Astrocyte (in vitro differentiated cells and primary cell): ENCODE measurements at regions not wholly inside any gene's neighbourhood (a gene's known extent, or its start where the extent isn't known, plus 50 kb on each side); places are given as distances from the start of the nearest gene placed in this dataset.

Source experiments
- EZH2 ChIP-seq: IDR thresholded peaks from 2 replicates; pipeline ENCODE4 v1.6.1; 2012; ENCODE audit warnings: mild to moderate bottlenecking, low read length, inconsistent platforms; ENCODE audit not compliant: insufficient read depth
- TF ChIP-seq, protein P1 (sequence below): IDR thresholded peaks from 2 replicates; pipeline ENCODE4 v1.5.1; 2011; ENCODE audit warnings: low read depth, mild to moderate bottlenecking, inconsistent platforms, low read length, moderate library complexity; ENCODE audit not compliant: insufficient read depth

DNA sequence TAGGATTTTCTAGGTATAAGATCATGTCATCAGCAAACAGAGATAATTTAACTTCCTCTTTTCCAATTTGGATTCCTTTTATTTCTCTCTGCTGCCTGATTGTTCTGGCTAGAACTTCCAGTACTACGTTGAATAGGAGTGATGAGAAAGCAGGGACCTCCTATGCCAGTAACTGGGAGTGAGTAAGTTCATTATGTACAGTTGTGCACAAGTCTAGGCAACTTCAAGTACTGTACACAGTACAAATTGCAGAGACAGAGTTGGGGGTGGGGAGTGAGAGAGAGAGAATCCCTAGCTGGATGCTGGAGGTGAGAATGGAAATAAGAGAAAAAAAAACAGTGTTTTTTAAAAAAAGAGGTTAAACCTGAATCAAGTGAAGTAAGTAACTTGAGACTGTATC is 210.2 kb downstream of the MMUT start:
- TF ChIP-seq, protein P1, sequence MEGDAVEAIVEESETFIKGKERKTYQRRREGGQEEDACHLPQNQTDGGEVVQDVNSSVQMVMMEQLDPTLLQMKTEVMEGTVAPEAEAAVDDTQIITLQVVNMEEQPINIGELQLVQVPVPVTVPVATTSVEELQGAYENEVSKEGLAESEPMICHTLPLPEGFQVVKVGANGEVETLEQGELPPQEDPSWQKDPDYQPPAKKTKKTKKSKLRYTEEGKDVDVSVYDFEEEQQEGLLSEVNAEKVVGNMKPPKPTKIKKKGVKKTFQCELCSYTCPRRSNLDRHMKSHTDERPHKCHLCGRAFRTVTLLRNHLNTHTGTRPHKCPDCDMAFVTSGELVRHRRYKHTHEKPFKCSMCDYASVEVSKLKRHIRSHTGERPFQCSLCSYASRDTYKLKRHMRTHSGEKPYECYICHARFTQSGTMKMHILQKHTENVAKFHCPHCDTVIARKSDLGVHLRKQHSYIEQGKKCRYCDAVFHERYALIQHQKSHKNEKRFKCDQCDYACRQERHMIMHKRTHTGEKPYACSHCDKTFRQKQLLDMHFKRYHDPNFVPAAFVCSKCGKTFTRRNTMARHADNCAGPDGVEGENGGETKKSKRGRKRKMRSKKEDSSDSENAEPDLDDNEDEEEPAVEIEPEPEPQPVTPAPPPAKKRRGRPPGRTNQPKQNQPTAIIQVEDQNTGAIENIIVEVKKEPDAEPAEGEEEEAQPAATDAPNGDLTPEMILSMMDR, result no peak
- no peak for TF ChIP-seq EZH2
